ENCODE measurements at regions not wholly inside any gene's neighbourhood (a gene's known extent, or its start where the extent isn't known, plus 50 kb on each side); places are given as distances from the start of the nearest gene placed in this dataset.
"Not testable (repeated sequence)": the region's sequence is repeated elsewhere in the genome, so short reads cannot be mapped to it uniquely, and the experiment has no call there.

GRCh38 chr10:46802010-46802409 lies 109.2 kb upstream of the PTPN20 start:
- TF ChIP-seq CTCF, POLR2AphosphoS5, POLR2A (IDR thresholded peaks at IDR 0.05): not testable (repeated sequence)
